ENCODE measurements at regions not wholly inside any gene's neighbourhood (a gene's known extent, or its start where the extent isn't known, plus 50 kb on each side); places are given as distances from the start of the nearest gene placed in this dataset.

GRCh38 chr1:173405834-173406233 is 71.3 kb upstream of the PRDX6 start:
- no peak for DNase-seq

DNA sequence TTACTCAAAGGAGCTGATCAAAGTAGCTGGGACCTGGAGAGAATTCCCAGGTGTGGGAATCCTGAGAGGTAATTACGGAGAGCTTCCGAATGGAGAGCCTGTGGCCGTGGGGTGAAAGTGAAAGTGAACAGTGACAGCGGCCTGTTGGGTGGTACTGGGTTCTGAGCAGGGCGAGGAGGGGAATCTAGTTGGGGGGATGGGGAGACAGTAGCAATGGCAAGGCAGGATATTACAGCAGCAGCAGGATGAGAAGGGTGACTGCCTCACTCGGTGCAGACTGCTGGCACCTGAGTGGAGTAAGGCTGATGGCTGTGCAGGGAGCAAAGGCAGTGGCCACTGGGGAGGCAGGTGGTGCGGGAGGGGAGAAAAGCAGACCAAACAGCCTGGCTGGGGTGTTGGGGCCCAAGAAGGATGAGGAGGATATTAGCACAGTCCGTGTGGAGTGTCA is 70.3 kb upstream of the PRDX6 start:
- DNase-seq: peak; percentile 25

DNA sequence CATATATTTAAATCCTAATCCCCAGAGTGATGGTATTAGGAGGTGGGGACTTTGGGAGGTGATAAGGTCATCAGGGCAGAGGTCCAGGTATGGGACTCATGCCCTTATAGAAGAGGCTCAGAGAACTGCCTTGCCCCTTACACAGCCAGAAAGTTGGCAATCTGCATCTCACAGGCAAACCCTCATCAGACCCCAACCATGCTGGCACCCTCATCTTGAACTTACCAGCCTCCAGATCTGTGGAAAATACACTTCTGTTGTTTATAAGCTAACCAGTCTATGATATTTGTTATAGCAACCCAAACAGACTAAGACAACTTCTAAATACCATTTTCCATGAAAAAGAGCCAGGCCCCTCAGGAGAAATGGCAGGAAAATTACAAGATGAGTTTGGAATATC is 69.3 kb upstream of the PRDX6 start:
- no peak for DNase-seq

GRCh38 chr1:173408886-173409285 is 68.2 kb upstream of the PRDX6 start:
- no peak for DNase-seq

GRCh38 chr1:173409613-173410012 is 67.5 kb upstream of the PRDX6 start:
- no peak for DNase-seq

DNA sequence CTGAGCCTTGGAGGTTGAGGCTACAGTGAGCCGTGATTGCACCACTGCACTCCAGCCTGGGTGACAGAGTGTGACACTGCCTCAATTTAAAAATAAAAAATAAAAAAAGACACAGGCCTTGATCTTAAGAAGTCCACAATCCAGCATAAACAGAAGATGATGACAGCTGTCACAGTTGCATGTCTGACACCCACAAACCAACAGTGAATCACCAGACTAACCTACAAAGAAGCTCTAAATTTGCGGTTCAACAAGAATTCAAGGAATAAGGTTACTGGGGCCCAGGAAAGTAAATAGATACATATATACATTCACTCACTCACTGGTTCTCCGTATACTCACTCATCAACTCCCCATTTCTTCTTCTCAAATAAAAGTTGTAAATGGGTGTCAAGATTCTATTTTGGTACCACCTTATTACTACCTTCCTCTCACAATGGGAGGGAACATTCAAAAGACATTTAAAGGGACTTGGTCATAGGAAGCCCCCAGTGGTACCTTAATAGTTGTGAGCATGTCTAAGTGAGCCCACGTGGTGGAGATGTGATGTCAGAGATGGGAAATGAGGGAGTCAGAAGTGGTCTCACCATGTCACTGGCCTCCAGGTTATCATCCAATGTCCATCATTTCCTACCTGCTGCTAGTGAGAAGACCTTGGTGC is 66.9 kb upstream of the PRDX6 start:
- no peak for DNase-seq

DNA sequence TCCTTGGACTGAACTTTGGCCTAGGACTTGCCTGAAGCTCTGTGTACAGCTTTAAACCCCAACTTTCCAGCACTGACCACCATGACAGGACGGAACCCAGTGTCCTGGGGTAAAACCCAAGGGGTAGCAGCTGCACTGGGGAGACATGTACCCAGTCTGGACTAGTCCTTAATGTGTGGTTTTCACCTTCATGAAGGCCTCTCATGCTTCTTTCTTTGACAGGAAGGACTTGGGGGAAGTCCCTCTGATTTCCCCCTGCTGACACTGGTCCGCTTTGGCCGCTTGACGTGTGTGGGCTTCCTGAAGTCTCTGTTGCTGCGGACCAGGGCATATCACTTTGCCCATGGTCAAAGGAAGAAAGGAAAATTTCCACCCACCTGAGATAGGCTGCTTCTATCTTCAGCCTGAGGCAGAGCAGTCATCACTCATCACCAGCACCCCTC is 66.3 kb upstream of the PRDX6 start:
- no peak for DNase-seq

DNA sequence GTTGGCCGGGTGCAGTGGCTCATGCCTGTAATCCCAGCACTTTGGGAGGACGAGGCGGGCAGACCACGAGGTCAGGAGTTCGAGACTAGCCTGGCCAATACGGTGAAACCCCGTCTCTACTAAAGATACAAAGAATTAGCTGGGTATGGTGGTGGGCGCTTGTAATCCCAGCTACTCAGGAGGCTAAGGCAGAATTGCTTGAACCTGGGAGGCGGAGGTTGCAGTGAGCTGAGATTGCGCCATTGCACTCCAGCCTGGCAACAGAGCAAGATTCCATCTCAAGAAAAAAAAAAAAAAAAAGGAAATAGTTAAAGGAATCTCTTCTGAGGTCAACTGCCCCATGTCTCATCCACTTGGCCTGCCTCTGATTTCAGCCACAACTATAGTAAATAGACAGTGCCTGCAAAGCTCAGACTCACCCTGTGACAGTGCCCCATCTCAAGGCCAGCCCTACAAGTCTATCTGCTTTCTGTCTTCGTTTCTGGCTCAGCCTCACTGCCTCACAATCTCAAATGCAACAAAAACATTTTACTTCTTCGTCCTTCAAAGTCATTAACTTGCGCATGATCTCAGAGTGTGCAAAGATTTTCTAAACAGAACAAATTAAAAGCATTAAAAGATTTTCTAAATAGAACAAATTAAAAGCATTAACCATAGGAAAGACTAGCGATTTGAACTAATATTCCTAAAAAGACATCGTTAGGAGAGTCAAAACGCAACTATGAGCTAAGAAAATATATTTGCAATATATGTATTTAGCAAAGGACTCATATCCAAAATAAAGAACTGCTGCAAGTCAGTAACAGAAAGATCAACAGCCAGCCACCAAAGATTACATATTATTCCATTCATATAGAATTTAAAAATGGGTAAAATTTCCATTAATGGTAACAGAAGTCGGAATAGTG is 65.0 kb upstream of the PRDX6 start:
- DNase-seq: no peak

DNA sequence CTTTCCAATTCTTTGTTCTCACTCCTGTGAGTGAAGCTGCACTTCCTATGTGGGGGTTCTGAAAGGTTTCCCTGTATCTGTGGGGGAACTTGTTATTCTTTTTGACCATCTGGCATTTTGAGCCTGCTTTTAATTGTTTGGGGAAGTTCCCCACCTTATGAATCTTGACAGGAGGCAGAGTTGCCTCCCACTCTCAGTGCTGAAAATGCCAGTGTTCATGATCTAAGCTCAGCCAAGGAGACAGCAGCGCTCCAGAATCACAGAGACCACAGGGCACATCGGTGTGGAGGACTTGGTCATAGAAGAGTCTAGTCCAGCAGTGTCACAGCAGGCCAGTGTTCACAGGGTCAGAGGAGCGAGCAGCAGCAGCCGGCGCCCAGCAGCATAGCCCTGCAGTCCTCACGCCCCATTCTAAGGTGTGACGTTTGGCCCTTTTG is 63.8 kb upstream of the PRDX6 start:
- DNase-seq: no peak

- DNase-seq: no peak
Observed at GRCh38 chr1:173414136-173414535, 63.0 kb upstream of the PRDX6 start.

DNA sequence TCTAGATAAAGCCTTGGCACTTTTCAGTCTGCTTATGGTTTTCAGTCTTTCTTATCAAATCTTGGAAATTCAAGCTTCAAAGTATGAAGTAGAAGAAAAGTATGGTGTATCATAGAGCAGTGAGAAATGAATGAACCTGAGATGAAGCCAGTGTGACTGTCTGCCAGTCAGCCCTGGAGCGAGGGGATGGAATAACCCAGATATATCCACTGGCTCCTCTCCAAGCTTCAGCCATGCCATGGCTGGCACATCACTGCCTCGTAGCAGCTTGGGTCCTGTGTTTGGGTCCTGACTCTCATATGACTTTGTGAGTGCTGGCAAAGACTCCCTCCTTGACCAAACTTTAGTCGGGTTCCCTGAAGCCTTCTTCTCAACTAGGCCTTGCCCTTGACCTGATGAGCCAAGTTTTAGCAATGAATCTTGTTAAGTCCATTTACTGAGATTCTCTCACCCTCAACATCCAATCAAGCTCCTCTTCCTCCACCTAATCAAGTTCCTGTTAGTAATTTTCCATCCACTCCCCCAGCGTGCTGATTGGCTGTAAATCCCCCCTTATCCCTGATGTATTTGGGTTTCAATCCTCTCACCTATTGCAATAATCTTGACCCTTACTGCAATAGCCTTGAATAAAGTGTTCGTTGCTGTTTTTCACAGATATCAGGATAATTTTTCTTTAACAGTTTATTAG is 62.5 kb upstream of the PRDX6 start:
- no peak for DNase-seq

DNA sequence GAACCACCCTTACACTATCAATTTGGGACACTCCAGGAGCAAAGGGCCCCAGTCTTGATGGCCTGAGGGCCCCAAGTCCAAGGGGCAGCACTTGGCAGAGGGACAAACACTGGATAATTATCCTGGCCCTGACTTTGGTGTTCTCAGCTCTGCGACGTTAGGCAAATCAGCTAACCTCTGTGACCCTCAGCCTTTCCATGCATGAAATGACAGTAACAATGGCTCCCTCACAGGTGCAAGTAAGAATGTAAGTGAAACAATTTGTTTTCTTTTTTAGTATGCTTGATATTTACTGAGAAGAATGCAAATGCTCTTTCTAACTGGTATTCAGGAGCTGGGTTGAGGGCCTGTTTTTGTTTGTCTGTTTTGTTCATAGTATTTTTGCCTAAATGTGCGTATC is 61.6 kb upstream of the PRDX6 start:
- DNase-seq: no peak

DNA sequence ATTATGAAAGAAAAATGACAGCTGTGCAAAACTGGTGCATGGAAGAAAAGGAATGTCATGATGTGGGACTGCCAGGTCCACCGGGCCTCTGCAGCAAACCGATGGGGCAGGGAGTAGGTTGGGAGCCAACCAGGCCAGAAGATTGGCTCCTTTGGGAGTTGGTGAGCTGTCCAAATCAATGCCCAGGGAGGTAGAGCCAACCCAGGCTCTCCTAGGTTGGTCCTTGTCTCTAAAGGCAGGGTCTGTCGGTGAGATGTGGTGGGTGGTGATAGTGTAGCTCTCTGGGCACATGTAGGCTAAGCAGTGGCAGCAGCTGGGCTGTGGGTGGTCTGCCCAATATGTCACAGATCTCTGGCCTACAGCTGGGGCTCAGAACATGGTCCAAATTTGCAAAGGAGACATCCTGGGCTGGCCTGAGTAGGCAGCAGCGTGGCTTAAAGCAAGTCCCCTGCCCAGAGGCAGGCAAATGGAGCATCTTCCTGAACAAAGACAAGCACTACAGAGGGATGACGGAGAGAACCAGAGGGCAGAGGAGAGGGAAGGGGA is 61.2 kb upstream of the PRDX6 start:
- no peak for DNase-seq

DNA sequence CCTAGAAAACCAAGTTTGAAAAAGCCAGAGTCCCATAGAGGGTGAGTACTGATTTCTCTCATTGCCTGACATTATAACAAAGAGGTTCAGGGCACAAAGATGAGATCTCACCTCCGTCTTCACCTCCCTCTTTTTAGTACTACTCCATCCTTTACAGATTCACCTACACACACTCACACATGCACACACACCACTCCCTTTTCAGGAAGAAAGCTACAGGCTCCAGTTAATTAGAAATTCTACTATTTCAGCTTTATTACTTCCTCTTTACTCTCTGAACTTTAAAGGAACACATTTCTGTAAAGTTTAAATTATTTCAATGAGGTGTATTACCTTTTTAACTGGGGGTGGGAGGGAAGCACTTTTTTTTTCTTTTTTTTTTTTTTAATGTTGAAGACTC is 59.6 kb upstream of the PRDX6 start:
- DNase-seq: no peak

DNA sequence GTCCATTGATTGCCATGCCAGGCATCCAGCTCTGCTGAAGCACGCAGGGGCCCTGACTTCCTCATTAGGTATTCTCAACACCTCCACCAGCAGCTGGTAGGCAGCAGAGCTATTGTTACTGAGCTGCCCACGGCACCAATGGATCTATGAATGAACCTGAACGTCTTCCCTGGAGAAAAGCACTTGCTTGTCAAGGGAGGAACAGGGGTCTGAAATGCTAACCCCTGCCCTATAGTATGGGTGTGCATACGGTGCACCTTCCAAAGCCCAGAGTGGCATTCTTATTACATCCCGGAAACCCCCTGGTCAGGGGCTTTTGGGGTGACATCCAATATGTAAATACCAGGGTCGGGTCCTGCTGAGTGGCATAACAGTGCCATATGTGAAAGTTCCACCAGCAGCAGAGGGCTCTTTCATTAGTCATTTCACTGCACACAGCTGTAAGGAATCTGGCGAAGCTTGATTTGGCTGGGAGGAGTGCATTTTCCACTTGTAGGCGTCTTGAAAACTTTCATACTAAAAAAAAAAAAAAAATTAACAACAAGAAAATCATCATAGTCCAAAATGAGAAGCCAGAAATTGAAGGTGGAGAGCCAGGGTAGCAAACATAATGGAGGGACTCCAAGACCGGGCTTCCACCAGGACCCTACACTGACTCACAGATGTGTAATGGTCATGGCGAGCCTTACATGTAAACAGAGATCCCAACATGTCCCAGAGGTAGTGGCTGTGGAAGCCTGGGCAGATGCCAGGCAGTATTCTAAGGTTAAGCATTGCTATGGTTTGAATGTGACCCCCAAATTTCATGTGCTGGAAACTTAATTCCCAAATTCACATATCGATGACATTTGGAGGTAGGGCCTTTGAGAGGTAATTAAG is 58.8 kb upstream of the PRDX6 start:
- DNase-seq: peak; percentile 94

DNA sequence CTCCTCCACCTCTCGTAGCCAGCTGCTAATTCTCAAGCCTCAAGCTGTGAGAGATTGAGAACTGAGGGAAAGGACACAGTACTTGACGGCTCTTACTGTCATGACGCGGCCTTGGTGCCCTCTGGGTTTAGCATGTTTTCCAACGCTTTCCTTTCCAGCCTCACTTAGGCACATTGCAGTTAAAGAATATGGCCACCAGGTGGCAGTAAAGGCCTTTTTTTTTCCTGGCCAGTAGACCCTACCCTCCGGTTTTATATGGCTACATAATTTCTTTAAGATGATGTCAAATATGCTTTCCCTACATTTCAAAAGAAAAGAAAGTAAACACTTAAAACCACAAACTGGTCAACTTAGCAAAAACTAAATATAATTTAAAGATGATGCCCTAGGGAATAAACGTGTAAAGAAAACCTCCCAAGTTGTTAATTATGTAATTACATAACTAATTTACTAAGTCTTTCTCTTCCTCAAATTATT is 56.8 kb upstream of the PRDX6 start:
- DNase-seq: peak; percentile 81

- DNase-seq: no peak
Observed at GRCh38 chr1:173421286-173421685, 55.8 kb upstream of the PRDX6 start.

- DNase-seq: no peak
Observed at GRCh38 chr1:173421789-173422188, 55.3 kb upstream of the PRDX6 start.

DNA sequence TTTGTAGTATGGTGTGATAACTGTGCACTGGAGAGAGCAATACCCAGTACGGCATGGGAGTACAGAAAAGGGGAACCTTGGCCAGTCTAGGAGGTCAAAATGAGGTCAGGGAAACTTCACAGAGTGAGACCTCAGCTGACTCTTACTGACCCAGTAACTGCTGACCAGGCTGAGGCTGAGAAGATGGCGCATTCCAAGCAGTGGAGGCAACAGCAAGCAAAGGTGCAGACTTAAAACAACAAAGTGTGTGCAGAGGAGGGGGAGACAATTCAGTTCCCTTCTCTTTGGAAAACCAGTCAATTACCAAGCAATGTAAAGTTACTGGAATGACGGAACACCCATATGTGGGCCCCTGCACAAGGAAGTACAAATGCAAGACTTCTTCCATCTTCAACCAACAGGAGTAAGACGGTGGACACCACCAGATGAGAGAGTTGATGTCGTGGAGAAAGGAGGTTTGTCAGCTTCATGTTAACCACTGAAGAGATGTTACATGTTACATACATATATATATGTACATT is 54.6 kb upstream of the PRDX6 start:
- DNase-seq: no peak

DNA sequence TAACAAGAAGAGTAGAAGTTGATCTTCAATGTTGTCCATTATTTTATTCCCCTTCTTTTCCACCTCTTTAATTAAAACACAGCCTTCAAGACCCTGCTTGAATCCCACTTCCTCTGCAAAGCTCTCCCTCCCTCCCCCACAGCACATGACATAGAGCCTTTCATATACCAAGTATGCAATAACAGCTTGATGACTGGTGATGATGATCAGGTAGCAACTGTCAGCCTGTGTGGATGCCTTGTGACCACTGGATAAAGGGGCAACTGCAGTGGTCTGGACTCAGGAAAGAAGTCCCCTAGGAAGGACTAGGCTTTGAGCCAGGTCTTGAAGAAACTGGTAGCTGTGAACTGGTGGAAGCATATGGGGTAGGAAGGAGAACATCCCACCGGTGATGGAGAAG is 53.8 kb upstream of the PRDX6 start:
- no peak for DNase-seq

DNA sequence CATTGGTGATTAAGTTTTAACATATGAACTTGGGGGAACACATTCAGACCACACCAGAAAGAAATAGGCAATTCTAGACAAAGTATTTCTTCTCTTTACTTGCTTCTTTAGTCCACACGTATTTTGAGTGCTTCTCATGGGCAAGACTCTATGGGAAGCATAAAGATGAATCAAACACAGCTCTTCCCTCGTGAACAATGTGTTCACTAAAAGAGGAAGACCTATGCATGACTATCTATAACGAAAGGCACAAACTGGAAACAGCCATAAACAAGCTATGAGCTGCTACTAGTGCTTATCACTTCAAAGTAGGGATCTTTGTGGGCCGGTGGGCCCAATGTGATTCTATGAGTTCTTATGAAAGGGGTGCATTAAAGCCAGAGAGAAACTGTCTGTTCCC is 53.0 kb upstream of the PRDX6 start:
- no peak for DNase-seq

Measured in NCI-H69 (cell line).